Activated CD4-positive, alpha-beta T cell treated with anti-CD3 and anti-CD28 coated beads, Interleukin-2, amount 50 U/mL, for 48 hours (primary cell): ENCODE measurements at regions not wholly inside any gene's neighbourhood (a gene's known extent, or its start where the extent isn't known, plus 50 kb on each side); places are given as distances from the start of the nearest gene placed in this dataset.
"Not testable (repeated sequence)": the region's sequence is repeated elsewhere in the genome, so short reads cannot be mapped to it uniquely, and the experiment has no call there.

ENCODE experiments used
- DNase-seq, 2 experiments: peaks; one replicate each; pipeline ENCODE4 v3.0.0-alpha.2; 2020

GRCh38 chr3:145333931-145334330, 827.1 kb downstream of the PLOD2 start:
- no peak for DNase-seq

GRCh38 chr3:145355206-145355605, 805.8 kb downstream of the PLOD2 start:
- DNase-seq = no peak

GRCh38 chr3:145357453-145357852, 803.5 kb downstream of the PLOD2 start:
- no peak for DNase-seq

- no peak for DNase-seq
Measured at GRCh38 chr3:145359040-145359439, 801.9 kb downstream of the PLOD2 start.

GRCh38 chr3:145368748-145369147, 792.2 kb downstream of the PLOD2 start:
- DNase-seq = no peak

- DNase-seq = no peak
Measured at GRCh38 chr3:145370870-145371269, 790.1 kb downstream of the PLOD2 start.

GRCh38 chr3:145377301-145377700, 783.7 kb downstream of the PLOD2 start:
- no peak for DNase-seq

GRCh38 chr3:145383416-145383815, 777.6 kb downstream of the PLOD2 start:
- DNase-seq = no peak

- DNase-seq = no peak
Measured at GRCh38 chr3:145384307-145384706, 776.7 kb downstream of the PLOD2 start.

- no peak for DNase-seq
Measured at GRCh38 chr3:145387211-145387610, 773.8 kb downstream of the PLOD2 start.

- no peak for DNase-seq
Measured at GRCh38 chr3:145395421-145395820, 765.6 kb downstream of the PLOD2 start.

- no peak for DNase-seq
Measured at GRCh38 chr3:145411605-145412004, 749.4 kb downstream of the PLOD2 start.

- DNase-seq = no peak
Measured at GRCh38 chr3:145417678-145418077, 743.3 kb downstream of the PLOD2 start.

- no peak for DNase-seq
Measured at GRCh38 chr3:145422556-145422955, 738.4 kb downstream of the PLOD2 start.

- no peak for DNase-seq
Measured at GRCh38 chr3:145427355-145427754, 733.6 kb downstream of the PLOD2 start.

- no peak for DNase-seq
Measured at GRCh38 chr3:145429546-145429945, 731.4 kb downstream of the PLOD2 start.

- DNase-seq = no peak
Measured at GRCh38 chr3:145448436-145448835, 712.5 kb downstream of the PLOD2 start.

GRCh38 chr3:145450018-145450682, 710.8 kb downstream of the PLOD2 start:
- no peak for DNase-seq

GRCh38 chr3:145457825-145458552, 703.0 kb downstream of the PLOD2 start:
- DNase-seq = no peak

- not testable (repeated sequence) for DNase-seq
Measured at GRCh38 chr3:145459681-145460080, 701.3 kb downstream of the PLOD2 start.

- DNase-seq = no peak
Measured at GRCh38 chr3:145471976-145472375, 689.0 kb downstream of the PLOD2 start.

- not testable (repeated sequence) for DNase-seq
Measured at GRCh38 chr3:145482735-145483134, 678.2 kb downstream of the PLOD2 start.

- no peak for DNase-seq
Measured at GRCh38 chr3:145483992-145484391, 677.0 kb downstream of the PLOD2 start.

- DNase-seq = no peak
Measured at GRCh38 chr3:145489011-145489410, 672.0 kb downstream of the PLOD2 start.
